Fibroblast of skin of left biceps (primary cell): ENCODE measurements at regions not wholly inside any gene's neighbourhood (a gene's known extent, or its start where the extent isn't known, plus 50 kb on each side); places are given as distances from the start of the nearest gene placed in this dataset.

Experiments
- DNase-seq, 2 experiments: peaks; one replicate each; pipeline ENCODE4 v3.0.0-alpha.2; 2013; ENCODE audit warnings: low read depth in 2 of 2

DNA sequence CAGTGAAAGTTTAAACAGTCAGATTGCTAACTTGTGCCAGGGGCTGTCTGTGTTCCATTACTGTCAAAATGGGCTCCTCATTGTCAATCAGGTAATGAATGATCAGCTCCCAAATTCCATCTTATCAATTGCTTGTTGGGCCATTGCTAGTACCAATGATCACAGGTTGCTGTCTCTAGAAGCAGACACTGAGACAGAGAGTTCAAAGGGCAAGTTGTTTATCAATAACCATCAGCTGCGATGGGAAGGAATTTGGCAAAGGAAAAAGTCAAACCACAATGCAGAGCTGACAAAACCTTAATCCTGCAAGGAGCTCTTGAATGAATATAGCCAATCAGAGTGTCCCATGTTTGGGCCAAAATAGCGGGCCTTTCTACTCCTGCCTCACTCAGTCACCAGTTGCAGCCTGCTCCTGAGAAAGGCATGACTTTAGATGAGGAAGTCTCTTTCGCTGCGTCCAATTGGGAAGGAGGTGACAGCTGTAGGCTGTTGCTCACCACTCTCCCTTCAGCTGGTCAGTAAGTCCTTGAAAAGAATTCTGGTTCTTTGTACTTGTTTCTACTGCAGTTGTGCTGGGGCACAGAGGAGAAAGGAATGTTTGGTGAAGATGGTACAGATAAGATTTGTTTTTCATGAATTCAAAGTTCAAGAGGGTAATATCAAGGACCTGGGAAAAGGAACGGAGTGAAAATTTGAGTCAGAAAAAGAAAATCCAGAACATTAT is 179.2 kb upstream of the PDE3A start:
- no peak for DNase-seq

DNA sequence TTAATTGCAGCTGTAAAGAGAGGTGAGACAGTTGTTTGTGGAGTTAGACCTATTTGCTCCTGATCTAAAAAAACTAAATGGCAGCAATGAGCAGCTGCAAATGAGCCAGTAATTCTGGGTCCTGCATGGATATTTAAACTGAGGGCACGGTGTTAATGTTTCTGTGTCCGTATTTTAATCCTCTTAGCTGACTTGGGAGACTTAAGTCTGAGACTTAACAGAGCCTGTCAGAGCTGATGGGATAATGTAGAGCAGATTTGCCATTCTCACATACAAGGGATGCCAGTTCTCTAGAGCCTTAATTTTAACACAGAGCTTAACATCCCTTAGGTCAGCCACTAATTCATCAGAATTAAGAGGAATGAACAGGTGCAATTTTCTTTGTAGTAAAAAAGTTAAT is 178.6 kb upstream of the PDE3A start:
- no peak for DNase-seq

DNA sequence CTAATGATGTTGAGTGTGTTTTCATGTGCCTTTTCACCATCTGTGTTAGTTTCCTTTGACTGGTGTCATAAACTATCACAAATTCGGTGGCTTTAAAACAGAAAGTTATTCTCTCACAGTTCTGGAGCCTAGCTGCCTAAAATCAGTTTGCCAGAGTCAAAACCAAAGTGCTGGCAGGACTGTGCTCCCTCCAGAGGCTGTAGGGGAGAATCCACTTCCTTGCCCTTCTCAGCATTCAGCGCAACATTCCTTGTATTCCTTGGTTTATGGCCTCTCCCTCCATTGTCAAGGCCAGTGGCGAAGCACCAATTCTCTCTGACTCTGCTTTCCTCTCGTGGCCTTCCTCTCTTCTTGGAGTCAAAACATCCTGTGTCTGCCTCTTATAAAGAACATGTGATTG is 174.2 kb upstream of the PDE3A start:
- no peak for DNase-seq

DNA sequence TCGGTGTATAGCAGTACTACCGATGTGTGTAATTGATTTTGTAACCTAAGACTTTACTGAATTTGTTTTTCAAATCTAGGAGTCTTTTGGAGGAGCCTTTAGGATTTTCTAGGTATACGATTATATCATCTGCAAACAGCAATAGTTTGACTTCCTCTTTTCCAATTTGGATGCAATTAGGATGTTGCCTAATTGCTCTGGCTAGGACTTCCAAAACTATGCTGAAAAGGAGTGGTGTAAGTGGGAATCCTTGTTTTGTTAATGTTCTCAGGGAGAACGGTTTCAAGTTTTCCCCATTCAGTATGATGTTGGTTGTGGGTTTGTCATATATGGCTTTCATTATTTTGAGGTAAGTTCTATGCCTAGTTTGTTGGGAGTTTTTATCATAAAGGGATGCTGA is 171.6 kb upstream of the PDE3A start:
- DNase-seq, result no peak

DNA sequence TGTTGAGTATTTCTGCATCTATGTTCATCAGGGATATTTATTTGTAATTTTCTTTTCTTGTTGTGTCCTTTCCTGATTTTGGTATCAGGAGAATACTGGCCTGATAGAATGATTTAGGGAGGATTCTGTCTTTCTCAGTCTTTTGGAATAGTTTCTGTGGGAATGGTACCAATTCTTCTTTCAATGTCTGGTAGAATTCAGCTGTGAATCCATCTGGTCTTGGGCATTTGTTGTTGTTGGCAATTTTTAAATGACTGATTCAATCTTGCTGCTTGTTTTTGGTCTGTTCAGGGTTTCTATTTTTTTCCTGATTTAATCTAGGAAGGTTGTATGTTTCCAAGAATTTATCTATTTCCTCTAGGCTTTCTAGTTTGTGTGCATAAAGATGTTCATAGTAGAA is 170.9 kb upstream of the PDE3A start:
- no peak for DNase-seq

DNA sequence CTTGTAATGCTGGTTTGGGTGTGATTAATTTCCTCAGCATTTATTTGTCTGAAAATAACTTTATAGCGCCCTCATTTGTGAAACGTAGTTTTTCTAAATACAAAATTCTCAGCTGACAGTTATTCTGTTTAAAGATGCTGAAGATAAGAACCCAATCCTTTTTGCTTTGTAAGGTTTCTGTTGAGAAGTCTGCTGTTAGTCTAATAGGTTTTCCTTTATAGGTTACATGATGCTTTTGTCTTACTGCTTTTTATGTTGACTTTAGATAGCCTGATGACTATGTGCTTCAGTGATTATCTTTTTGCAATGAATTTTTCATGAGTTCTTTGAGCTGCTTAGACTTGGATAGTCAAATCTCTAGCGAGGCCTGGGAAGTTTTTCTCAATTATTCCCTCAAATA is 168.6 kb upstream of the PDE3A start:
- DNase-seq, result no peak

DNA sequence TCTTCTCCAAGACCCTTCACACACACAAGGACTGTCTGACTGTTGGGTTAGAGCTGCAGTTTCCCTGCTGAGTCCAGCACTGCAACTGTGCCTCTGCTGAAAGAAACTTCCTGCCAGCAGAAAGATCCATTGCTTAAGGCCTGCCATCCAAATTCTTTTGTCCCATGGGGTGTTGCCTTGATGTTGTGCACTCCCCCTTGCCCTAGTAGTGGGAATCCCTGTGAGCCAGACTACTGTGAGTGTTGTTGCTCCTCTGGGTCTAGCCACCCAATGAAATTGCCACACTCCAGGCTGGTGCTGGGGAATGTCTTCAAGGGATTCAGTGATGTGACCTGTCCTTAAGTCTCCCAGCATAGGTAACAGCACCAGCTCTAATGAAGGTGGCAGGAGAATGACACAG is 166.6 kb upstream of the PDE3A start:
- no peak for DNase-seq

DNA sequence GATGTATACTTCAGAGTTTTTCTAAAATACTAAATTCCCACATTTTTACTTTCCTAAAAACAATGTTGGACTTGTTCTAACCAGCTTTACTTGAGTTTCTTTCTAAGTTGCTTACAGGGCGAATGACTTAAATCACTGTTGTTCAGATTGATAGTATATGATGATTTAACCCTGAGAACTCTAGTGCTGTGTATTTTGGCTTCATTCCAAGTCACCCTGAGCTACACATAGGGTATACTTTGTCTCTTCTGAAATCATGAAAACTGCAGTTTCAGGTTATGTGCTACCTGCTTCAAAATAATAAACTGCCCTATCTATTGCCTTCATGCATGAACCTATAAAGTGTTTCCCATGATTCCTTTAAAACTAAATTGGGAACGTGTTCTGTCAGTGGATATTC is 162.5 kb upstream of the PDE3A start:
- no peak for DNase-seq

DNA sequence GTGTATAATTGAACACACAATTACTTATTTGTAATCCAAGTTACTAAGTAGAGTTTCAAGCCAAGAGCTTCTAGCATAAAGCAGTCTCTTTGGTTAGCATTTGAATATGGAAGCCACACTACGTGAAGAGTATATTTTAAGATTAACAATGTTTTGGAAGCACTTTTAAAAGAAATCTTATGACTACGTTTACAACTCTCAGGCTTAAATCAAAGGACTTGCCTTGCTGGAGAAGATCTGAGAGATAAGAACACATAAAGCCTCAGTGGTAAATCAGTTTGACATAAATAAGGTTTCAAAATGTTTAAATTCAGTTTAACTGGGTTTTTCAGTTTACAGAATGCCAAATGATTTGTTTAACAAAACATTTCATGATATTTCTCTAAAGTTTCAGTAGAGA is 161.9 kb upstream of the PDE3A start:
- DNase-seq, result no peak

DNA sequence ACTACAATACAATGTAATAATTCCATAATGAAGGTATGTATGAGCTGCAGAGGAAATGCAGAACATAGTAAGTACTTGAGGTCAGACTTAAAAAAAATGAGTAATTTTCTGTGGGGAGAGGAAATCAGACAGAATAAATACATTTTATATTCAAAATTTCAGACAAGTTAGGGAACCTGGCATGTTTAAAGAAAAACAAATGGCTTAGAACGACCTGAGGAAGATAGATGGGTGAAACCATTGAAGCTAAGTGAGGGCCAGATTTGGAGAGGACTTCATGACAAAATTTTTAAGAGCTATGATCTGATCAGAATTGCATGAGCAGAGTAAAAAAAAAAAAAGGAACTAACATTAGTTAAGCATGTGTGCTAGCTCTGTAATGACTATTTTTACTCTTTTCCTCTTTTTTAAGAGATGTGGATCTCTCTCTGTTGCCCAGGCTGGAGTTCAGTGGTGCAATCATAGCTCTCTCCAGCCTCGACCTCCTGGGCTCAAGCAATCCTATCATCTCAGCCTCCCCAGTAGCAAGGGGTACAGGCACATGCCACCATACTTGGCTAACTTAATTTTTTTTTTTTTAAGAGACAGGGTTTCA is 157.6 kb upstream of the PDE3A start:
- no peak for DNase-seq

DNA sequence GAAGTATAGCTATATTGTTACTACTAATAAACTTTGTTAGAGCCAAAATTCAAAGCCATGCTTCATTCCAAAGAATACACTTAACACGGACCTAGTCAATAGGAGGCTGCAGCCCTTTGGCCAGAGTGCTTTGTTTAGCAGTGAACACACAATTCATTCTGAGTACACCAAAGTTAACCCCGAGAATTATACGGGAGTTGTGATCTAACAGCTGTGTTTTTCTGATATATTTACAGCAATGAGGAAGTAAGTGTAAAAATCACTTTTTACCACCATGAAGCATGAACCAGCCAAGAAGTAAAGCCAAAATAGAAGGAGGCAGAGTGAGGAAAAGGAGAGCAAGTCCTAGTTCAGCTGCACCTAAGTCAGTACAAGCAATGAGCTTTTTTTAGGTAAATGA is 156.8 kb upstream of the PDE3A start:
- DNase-seq, result no peak

DNA sequence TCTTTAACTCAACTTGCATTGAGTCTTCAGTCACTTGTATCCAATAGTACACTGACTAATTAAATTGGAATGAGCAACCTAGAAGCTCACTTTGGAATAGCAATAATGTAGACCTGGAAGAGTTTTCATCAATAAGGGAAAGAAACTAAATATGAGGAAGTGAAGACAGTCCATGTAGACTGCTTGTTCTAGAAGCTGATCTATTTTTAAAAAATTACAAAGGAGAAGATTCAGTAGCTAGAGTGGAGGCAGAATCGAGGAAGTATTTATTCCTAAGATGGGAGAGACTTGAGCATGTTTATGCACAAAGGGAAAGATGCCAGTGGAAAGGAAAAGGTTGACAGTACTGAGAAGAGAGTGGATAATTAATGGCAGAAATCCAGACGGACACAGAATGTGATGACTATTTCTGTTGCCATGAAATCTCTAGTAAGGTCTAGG is 156.3 kb upstream of the PDE3A start:
- no peak for DNase-seq

DNA sequence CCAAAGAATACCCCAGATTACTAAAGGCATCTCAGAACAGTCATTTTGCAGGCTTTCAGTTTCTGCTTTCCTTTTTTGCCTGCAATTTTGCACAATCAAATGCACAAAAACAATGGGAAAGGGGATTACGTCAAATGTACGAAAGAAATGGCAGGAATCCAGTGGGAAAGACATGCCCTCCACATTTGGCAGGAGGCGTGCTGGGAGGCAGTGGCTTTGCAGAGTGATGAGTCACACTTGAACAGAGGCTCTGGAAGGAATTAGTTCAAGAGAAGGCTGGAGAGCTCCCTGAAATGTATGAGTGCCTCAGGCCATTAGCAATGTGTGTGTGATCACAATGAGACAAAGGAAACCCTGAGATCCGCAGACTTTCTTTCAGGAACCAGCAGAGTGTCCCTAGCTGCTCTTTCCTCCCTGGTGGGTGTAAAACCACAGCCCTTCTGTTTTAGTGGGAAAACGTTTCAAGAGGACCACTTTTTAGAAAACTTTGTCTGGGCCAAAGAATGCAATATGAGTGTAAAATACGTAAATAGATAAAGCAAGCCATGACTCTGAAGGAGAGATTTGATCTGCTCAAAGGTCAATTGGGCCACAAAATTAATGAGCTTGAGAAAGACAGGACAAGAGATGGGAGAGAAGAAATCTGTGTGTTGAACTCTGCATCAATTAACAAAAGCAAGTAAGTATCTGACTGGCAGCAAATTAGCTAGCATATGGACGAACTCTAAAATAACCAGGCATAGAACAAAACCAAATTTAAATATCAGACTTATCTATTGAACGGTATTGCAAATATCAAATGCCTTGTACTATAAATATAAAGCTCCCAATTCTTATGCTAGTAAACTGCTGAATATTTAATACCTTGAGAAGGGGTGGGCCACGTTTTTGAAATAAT is 155.4 kb upstream of the PDE3A start:
- DNase-seq, result peak; percentile 99

DNA sequence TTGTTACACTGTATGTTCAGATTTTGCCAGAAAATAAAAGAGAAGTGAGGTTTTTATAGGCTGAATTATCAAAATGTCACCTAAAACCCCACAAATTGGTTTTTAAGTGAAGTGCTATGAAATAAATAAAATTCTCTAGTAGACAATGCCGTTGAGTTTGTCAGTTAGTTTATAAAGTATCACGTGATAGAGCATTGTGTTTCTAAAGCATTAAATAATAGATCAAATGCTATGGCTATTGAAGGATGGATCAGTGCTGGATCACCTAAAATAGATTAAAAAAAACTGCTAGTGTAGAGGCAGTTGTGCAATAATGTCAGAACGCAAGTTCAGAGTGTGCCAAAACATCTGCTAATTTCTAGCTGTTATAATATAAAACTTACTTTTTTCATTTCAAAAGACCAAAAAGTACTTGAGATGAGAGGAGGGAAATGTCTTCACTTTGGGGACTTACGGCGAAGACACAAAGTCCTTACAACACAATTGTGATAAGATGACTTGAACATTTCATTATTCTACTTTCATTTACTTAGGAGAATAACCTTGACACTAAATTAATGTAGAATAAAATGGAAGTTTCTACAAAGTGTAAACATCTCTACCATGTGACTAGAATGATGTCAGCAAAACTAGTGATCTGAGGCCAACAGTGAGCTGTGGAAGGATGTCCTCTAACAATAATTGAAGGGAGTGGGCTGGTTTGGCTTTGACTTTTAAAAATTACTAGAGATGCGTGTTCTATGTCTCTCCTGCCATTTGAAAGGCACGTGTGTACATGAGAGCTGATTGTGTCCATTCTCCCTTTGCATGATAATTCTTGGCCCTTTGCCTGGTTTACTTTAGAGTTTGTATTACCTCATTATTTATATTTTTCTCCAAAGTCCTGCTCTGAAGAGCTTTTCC is 154.4 kb upstream of the PDE3A start:
- DNase-seq, result no peak

DNA sequence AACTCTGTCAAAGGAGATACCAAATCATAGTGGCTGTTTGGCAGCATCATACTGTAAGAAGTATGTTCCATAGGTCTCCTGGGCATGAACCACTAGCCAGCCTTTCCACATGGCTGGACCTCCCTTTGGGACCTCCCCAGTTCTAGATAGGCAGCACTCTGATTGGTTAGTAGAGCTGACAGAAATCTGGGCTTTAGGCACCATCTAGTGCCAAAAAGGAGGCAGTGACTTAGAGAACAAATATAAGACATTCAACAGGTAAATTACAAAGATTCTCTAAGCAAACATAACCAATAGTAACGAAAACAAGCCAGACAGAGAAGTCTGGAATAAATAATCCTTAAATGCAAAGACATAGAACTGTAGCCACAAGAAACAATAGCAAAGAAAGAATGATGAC is 148.0 kb upstream of the PDE3A start:
- DNase-seq, result peak in 1 of 2 experiments; percentile 14

DNA sequence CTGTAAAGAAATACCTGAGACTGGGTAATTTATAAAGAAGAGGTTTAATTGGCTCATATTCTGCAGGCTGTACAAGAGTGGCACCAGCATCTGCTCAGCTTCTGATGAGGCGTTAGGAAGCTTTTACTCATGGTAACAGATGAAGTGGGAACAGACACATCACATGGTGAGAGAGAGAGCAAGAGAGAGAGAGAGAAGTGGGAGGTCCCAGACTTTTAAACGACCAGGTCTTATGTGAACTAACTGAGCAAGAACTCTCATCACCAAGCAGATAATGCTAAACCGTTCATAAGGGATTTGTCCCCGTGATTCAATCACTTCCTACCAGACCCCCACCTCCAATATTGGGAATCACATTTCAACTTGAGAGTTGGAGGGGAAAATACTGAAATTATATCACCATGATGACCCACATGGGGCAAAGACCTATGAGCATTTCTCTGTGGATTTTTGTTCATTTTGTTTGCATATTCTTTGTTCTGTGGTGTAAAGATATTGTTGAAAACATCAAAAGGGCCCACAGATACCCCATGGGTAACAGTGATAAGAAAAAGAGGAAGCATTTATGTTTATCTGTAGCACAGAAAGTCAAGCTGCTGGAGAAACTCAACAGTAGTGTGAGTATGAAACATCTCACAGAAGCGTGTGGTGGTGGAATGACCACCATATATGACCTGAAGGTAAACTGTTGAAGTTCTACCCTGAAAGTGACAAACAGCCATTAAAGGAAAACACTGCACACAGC is 135.2 kb upstream of the PDE3A start:
- no peak for DNase-seq

DNA sequence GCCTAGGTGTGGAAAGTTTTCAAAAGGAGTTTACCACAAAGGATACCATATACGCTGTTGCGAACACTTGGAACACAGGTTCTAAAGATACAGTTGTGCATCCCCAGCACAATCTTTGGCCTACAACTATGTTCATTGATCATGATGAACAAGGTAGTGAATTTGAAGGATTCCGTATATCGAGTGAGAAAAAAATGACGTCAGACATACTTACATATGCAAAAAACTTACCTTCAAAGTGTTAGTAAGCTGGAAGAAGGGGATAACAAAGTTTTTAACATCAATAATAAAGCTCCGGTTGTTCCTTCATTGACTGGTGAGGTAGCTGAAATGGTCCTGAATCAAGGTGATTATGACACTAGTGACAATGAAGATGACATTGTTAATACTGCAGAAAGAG is 133.9 kb upstream of the PDE3A start:
- DNase-seq, result no peak

DNA sequence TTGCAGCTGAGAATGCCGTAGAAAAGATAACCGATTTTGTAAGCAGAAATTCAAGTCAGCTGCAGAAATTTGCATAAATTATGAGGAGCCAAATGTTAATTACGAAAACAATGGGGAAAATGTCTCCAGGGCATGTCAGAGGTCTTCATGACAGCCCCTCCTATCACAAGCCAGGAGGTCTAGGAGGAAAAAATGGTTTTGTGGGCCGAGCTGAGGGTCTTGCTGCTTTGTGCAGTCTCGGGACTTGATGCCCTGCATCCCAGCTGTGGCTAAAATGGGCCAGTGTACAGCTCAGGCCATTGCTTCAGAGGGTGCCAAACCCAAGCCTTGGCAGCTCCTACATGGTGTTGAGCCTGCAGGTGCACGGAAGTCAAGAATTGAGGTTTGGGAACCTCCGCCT is 131.2 kb upstream of the PDE3A start:
- no peak for DNase-seq

DNA sequence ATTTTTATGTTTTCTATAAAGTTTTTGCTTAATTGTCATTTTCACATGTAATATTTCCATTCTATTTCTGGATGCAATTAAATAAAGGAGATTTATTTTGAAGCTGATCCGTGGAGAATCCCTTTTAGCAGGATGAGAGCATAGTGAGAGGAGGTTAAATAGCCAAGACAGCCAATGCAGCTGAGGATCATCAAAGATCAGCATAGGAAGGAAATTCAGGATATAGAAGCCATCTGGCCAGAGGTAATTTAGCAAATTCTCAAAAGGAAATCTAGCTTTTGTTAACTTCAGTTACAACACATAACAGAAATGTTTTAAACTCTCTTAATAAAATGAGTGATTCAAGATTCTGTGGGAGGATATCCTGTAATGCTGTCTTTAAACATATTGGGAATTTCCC is 122.8 kb upstream of the PDE3A start:
- DNase-seq, result no peak

DNA sequence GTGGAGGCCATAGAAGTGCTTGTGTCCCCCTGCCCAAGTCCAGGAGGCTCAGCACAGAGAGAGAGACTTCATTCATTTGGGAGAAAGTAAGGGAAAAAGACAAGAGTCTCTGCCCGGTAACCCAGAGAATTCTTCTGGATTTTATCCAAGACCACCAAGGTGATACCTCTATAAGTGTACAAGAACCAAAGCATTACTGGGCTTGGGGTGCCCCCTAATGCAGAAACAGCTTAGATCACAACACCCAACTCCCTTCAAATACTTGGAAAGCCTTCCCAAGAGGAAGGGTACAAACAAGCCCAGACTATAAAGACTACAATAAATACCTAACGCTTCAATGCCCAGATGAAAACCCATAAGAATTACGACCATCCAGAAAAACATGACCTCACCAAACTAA is 119.7 kb upstream of the PDE3A start:
- no peak for DNase-seq

DNA sequence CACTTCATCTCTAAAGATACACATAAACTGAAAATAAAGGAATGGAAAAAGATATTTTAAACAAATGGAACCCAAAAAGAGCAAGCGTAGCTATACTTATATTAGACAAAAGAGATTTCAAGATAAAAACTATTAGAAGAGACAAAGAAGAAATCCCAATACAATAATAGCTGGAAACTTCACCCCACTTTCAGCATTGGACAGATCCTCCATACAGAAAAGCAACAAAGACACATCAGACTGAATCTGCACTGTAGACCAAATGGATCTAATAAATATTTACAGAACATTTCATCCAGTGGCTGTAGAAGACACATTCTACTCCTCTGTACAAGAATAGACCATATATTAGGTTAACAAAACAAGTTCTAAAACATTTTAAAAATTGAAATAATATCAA is 117.6 kb upstream of the PDE3A start:
- no peak for DNase-seq
